ENCODE measurements at regions not wholly inside any gene's neighbourhood (a gene's known extent, or its start where the extent isn't known, plus 50 kb on each side); places are given as distances from the start of the nearest gene placed in this dataset.

- ChIA-PET POLR2A (no interaction called here), CTCF (ENCODE audit: unreplicated experiment) (no interaction called here)
- Histone ChIP-seq H3K4me2 (ENCODE audit: low read length) (no peak overlapping the region), H3K4me1 (ENCODE audit: insufficient read depth, low read length, poor library complexity, severe bottlenecking) (no peaks in the 10 kb centered on the region), H2AFZ (ENCODE audit: low read length) (no peak overlapping the region), H3K79me2 (ENCODE audit: insufficient read depth, low read depth, low read length) (no peaks in the 10 kb centered on the region), H3K4me3 (ENCODE audit: low read depth, low read length, poor library complexity, severe bottlenecking) (no peak overlapping the region), H3K36me3 (ENCODE audit: insufficient read depth, low read length) (no peaks in the 10 kb centered on the region), H3K9me3 (ENCODE audit: low read length) (no peaks in the 10 kb centered on the region), H3K9me2 (ENCODE audit: insufficient read depth, low read length) (no peaks in the 10 kb centered on the region), H3K27ac (ENCODE audit: low read depth, low read length, poor library complexity, severe bottlenecking) (no peak overlapping the region), H4K20me1 (ENCODE audit: insufficient read depth, low read length) (no peaks in the 10 kb centered on the region)
- no TSS peak for BruUV-seq (replicated peaks)
- intact Hi-C loops (cut with micrococcal nuclease; ENCODE audit: unreplicated experiment) = no loop called here
- TF ChIP-seq CTCF (conservative IDR thresholded peaks at IDR 0.05; ENCODE audit: low read length) (no peak), EZH2phosphoT487 (IDR thresholded peaks at IDR 0.05; ENCODE audit: borderline replicate concordance, low read depth, low read length) (no peak)
- no peak for DNase-seq (ENCODE audit: low spot score)
These were observed 104.5 kb upstream of the VEGFC start for GRCh38 chr4:176897226-176897625.

- Histone ChIP-seq H3K4me2 (ENCODE audit: low read length) (no peak overlapping the region), H4K20me1 (ENCODE audit: insufficient read depth, low read length) (no peaks in the 10 kb centered on the region), H3K9me3 (ENCODE audit: low read length) (no peaks in the 10 kb centered on the region), H3K79me2 (ENCODE audit: insufficient read depth, low read depth, low read length) (no peaks in the 10 kb centered on the region), H3K27ac (ENCODE audit: low read depth, low read length, poor library complexity, severe bottlenecking) (no peak overlapping the region), H3K4me3 (ENCODE audit: low read depth, low read length, poor library complexity, severe bottlenecking) (no peak overlapping the region), H3K4me1 (ENCODE audit: insufficient read depth, low read length, poor library complexity, severe bottlenecking) (no peaks in the 10 kb centered on the region), H2AFZ (ENCODE audit: low read length) (no peak overlapping the region), H3K9me2 (ENCODE audit: insufficient read depth, low read length) (no peaks in the 10 kb centered on the region), H3K36me3 (ENCODE audit: insufficient read depth, low read length) (no peaks in the 10 kb centered on the region)
- TF ChIP-seq EZH2phosphoT487 (IDR thresholded peaks at IDR 0.05; ENCODE audit: borderline replicate concordance, low read depth, low read length) (no peak), CTCF (conservative IDR thresholded peaks at IDR 0.05; ENCODE audit: low read length) (no peak)
- DNase-seq (ENCODE audit: low spot score) = no peak
- intact Hi-C loops (cut with micrococcal nuclease; ENCODE audit: unreplicated experiment) = no loop called here
- POLR2A ChIA-PET = interaction anchor here (0.8 to 1.2 kb wide), 2 partner anchors 73 to 181 kb away, joined by 3 read pairs; no protein-coding TSS in a partner anchor
- CTCF ChIA-PET (ENCODE audit: unreplicated experiment) = no interaction called here
- BruUV-seq (replicated peaks) = no TSS peak
These were observed 106.1 kb upstream of the VEGFC start for GRCh38 chr4:176898791-176899190.

- Histone ChIP-seq H3K4me1 (ENCODE audit: insufficient read depth, low read length, poor library complexity, severe bottlenecking) (no peaks in the 10 kb centered on the region), H3K9me3 (ENCODE audit: low read length) (no peaks in the 10 kb centered on the region), H2AFZ (ENCODE audit: low read length) (no peak overlapping the region), H3K4me2 (ENCODE audit: low read length) (no peak overlapping the region), H4K20me1 (ENCODE audit: insufficient read depth, low read length) (no peaks in the 10 kb centered on the region), H3K36me3 (ENCODE audit: insufficient read depth, low read length) (no peaks in the 10 kb centered on the region), H3K27ac (ENCODE audit: low read depth, low read length, poor library complexity, severe bottlenecking) (no peak overlapping the region), H3K9me2 (ENCODE audit: insufficient read depth, low read length) (no peaks in the 10 kb centered on the region), H3K79me2 (ENCODE audit: insufficient read depth, low read depth, low read length) (no peaks in the 10 kb centered on the region), H3K4me3 (ENCODE audit: low read depth, low read length, poor library complexity, severe bottlenecking) (no peak overlapping the region)
- no TSS peak for BruUV-seq (replicated peaks)
- no peak for DNase-seq (ENCODE audit: low spot score)
- CTCF ChIA-PET (ENCODE audit: unreplicated experiment) = interaction anchor here (0.5 kb wide), 1 partner anchor 85 kb away, joined by 3 read pairs; no protein-coding TSS in a partner anchor
- no peak for TF ChIP-seq CTCF (conservative IDR thresholded peaks at IDR 0.05; ENCODE audit: low read length)
- TF ChIP-seq EZH2phosphoT487 (IDR thresholded peaks at IDR 0.05; ENCODE audit: borderline replicate concordance, low read depth, low read length) = no peak
- POLR2A ChIA-PET = interaction anchor here (0.6 kb wide), 1 partner anchor 1548 kb away, joined by 3 read pairs; no protein-coding TSS in a partner anchor
- intact Hi-C loops (cut with micrococcal nuclease; ENCODE audit: unreplicated experiment) = no loop called here
These were observed 110.1 kb upstream of the VEGFC start for GRCh38 chr4:176902710-176903323.
